Astrocyte (in vitro differentiated cells and primary cell): ENCODE measurements at regions not wholly inside any gene's neighbourhood (a gene's known extent, or its start where the extent isn't known, plus 50 kb on each side); places are given as distances from the start of the nearest gene placed in this dataset.

Source experiments
- DNase-seq: peaks from one replicate; pipeline ENCODE4 v3.0.0-alpha.2; 2010; ENCODE audit warnings: low read depth
- FAIRE-seq: peaks from 2 replicates; lab custom pipeline; 2011; peaks lifted over from hg19 to GRCh38; lab: Jason Lieb, UNC
- H2AFZ ChIP-seq: 2 replicates; pipeline ENCODE4 v1.6.0; 2012; ENCODE audit warnings: low read depth, low read length, inconsistent platforms
- H3K27ac ChIP-seq: 2 replicates; pipeline ENCODE4 v1.5.1; 2011; ENCODE audit warnings: low read depth, low read length, inconsistent platforms
- H3K27me3 ChIP-seq: 2 replicates; pipeline ENCODE4 v1.6.0; 2011; ENCODE audit warnings: low read length, inconsistent platforms; ENCODE audit not compliant: insufficient read depth
- H3K36me3 ChIP-seq: 2 replicates; pipeline ENCODE4 v1.5.1; 2011; ENCODE audit warnings: low read length, inconsistent platforms; ENCODE audit not compliant: insufficient read depth
- H3K4me1 ChIP-seq: 2 replicates; pipeline ENCODE4 v1.5.1; 2011; ENCODE audit warnings: low read length, inconsistent platforms; ENCODE audit not compliant: insufficient read depth
- H3K4me2 ChIP-seq: 2 replicates; pipeline ENCODE4 v1.6.0; 2012; ENCODE audit warnings: low read length, inconsistent platforms
- H3K4me3 ChIP-seq: 2 replicates; pipeline ENCODE4 v1.5.1; 2011; ENCODE audit warnings: low read depth, mild to moderate bottlenecking, low read length, inconsistent platforms; ENCODE audit not compliant: insufficient read depth
- H3K79me2 ChIP-seq: 2 replicates; pipeline ENCODE4 v1.6.0; 2012; ENCODE audit warnings: mild to moderate bottlenecking, low read length, inconsistent platforms; ENCODE audit not compliant: insufficient read depth
- H3K9ac ChIP-seq: 2 replicates; pipeline ENCODE4 v1.6.0; 2012; ENCODE audit warnings: mild to moderate bottlenecking, low read length, inconsistent platforms
- H3K9me3 ChIP-seq: 2 replicates; pipeline ENCODE4 v1.5.1; 2012; ENCODE audit warnings: low read depth, mild to moderate bottlenecking, low read length, inconsistent platforms; ENCODE audit not compliant: insufficient read depth
- H4K20me1 ChIP-seq: 2 replicates; pipeline ENCODE4 v1.6.0; 2012; ENCODE audit warnings: low read length, inconsistent platforms; ENCODE audit not compliant: insufficient read depth
- H3K27ac Mint-ChIP-seq: one replicate; pipeline ENCODE4 v1.8.0; 2021; ENCODE audit warnings: mild to moderate bottlenecking, mixed read lengths; ENCODE audit not compliant: unreplicated experiment
- H3K27me3 Mint-ChIP-seq: one replicate; pipeline ENCODE4 v1.8.0; 2021; ENCODE audit warnings: low read depth, mixed read lengths; ENCODE audit not compliant: unreplicated experiment
- H3K36me3 Mint-ChIP-seq: one replicate; pipeline ENCODE4 v1.8.0; 2021; ENCODE audit warnings: low read depth, mixed read lengths; ENCODE audit not compliant: unreplicated experiment
- H3K4me1 Mint-ChIP-seq: one replicate; pipeline ENCODE4 v1.8.0; 2021; ENCODE audit warnings: low read depth, mixed read lengths; ENCODE audit not compliant: unreplicated experiment
- H3K4me3 Mint-ChIP-seq: one replicate; pipeline ENCODE4 v1.8.0; 2021; ENCODE audit warnings: mild to moderate bottlenecking, moderate library complexity, mixed read lengths; ENCODE audit not compliant: unreplicated experiment
- H3K9me3 Mint-ChIP-seq: one replicate; pipeline ENCODE4 v1.8.0; 2021; ENCODE audit warnings: mild to moderate bottlenecking, mixed read lengths; ENCODE audit not compliant: unreplicated experiment
- CTCF ChIP-seq: IDR thresholded peaks from 2 replicates; pipeline ENCODE4 v1.5.1; 2011; ENCODE audit warnings: low read depth, mild to moderate bottlenecking, inconsistent platforms, low read length, moderate library complexity; ENCODE audit not compliant: insufficient read depth
- EZH2 ChIP-seq: IDR thresholded peaks from 2 replicates; pipeline ENCODE4 v1.6.1; 2012; ENCODE audit warnings: mild to moderate bottlenecking, low read length, inconsistent platforms; ENCODE audit not compliant: insufficient read depth

- peaks cover 32% of the 10 kb centered on the region for H3K27me3 ChIP-seq
- H3K27ac ChIP-seq: no peak overlapping the region
- H3K4me2 ChIP-seq: no peak overlapping the region
- no peaks in the 10 kb centered on the region for H4K20me1 ChIP-seq
- H3K36me3 ChIP-seq: no peaks in the 10 kb centered on the region
- H2AFZ ChIP-seq: no peak overlapping the region
- DNase-seq (no peak), FAIRE-seq (no peak)
- Mint-ChIP-seq H3K4me3 (no peak overlapping the region), H3K9me3 (peaks cover 2% of the 10 kb centered on the region), H3K4me1 (no peaks in the 10 kb centered on the region), H3K27me3 (peaks cover 29% of the 10 kb centered on the region), H3K36me3 (no peaks in the 10 kb centered on the region), H3K27ac (no peak overlapping the region)
- no peaks in the 10 kb centered on the region for H3K9me3 ChIP-seq
- TF ChIP-seq CTCF: no peak
- no peak for TF ChIP-seq EZH2
- H3K4me3 ChIP-seq: no peak overlapping the region
- H3K4me1 ChIP-seq: no peaks in the 10 kb centered on the region
- H3K79me2 ChIP-seq: no peaks in the 10 kb centered on the region
- H3K9ac ChIP-seq: no peak overlapping the region
Observed at GRCh38 chr11:31995032-31995431, 95.8 kb upstream of the RCN1 start.

GRCh38 chr11:31987118-31988005 lies 103.5 kb upstream of the RCN1 start:
- H3K4me2 ChIP-seq: peak overlapping the region; percentile 82
- Mint-ChIP-seq H3K4me3 (peak overlapping the region; percentile 61), H3K27me3 (peaks cover 61% of the 10 kb centered on the region), H3K9me3 (peaks cover 4% of the 10 kb centered on the region), H3K36me3 (peaks cover 2% of the 10 kb centered on the region), H3K4me1 (no peaks in the 10 kb centered on the region), H3K27ac (no peak overlapping the region)
- H3K9me3 ChIP-seq: no peaks in the 10 kb centered on the region
- peaks cover 35% of the 10 kb centered on the region for H3K27me3 ChIP-seq
- H3K79me2 ChIP-seq: no peaks in the 10 kb centered on the region
- DNase-seq: no peak
- FAIRE-seq: no peak
- no peak overlapping the region for H3K27ac ChIP-seq
- H3K4me3 ChIP-seq: peak overlapping the region; percentile 30
- H3K9ac ChIP-seq: no peak overlapping the region
- no peaks in the 10 kb centered on the region for H4K20me1 ChIP-seq
- H3K4me1 ChIP-seq: no peaks in the 10 kb centered on the region
- no peak for TF ChIP-seq EZH2
- no peak for TF ChIP-seq CTCF
- H3K36me3 ChIP-seq: no peaks in the 10 kb centered on the region
- H2AFZ ChIP-seq: peak overlapping the region; percentile 57
